ENCODE measurements at regions not wholly inside any gene's neighbourhood (a gene's known extent, or its start where the extent isn't known, plus 50 kb on each side); places are given as distances from the start of the nearest gene placed in this dataset.
"Not testable (repeated sequence)": the region's sequence is repeated elsewhere in the genome, so short reads cannot be mapped to it uniquely, and the experiment has no call there.

GRCh38 chr3:174587137-174587536 is 272.0 kb upstream of the NAALADL2 start:
- WGBS, 2 experiments (ENCODE audit: extremely low coverage in 1 of 2, insufficient coverage in 1 of 2, insufficient read length in 1 of 2, insufficient replicate concordance in 2 of 2, low coverage in 1 of 2, low lambda C conversion rate in 2 of 2, missing lambda C conversion rate in 1 of 2) = 100% methylated on average over 1 of the region's 1 CpG; no CpG with 5 or more reads in 1 of the 2 experiments
- H3K4ac ChIP-seq (replicated peaks; ENCODE audit: insufficient read length, low read depth, low read length); H3K79me2 ChIP-seq (ENCODE audit: control insufficient read depth in 1 of 2, insufficient read depth in 2 of 2, low read length in 2 of 2); H3K27me3 ChIP-seq (replicated peaks in 1 of 4; ENCODE audit: control insufficient read depth in 3 of 4, extremely low read depth in 1 of 4, insufficient read depth in 3 of 4, low read length in 3 of 4); H4K91ac ChIP-seq (replicated peaks; ENCODE audit: insufficient read length, low read length); H3K23ac ChIP-seq (ENCODE audit: insufficient read length); H3K4me1 ChIP-seq (replicated peaks in 1 of 4; ENCODE audit: control insufficient read depth in 3 of 4, insufficient read depth in 4 of 4, low read length in 3 of 4); H3K36me3 ChIP-seq (ENCODE audit: control insufficient read depth in 2 of 4, insufficient read depth in 4 of 4, low read length in 3 of 4); H3K23me2 ChIP-seq (ENCODE audit: low read depth, low read length); H3K4me3 ChIP-seq (ENCODE audit: extremely low read depth in 1 of 4, insufficient read depth in 2 of 4, low read depth in 3 of 4, low read length in 4 of 4); H3K79me1 ChIP-seq (ENCODE audit: low read depth, low read length); CTCF ChIA-PET (ENCODE audit: partially characterized antibody); H2BK120ac ChIP-seq (replicated peaks; ENCODE audit: low read depth, low read length); H4K8ac ChIP-seq (ENCODE audit: extremely low read depth, insufficient read depth, low read length); DNase-seq (ENCODE audit: low read depth in 1 of 2, low spot score in 2 of 2); H4K5ac ChIP-seq (ENCODE audit: insufficient read length, low read depth, low read length); H3K18ac ChIP-seq (ENCODE audit: extremely low read depth, low read length); H2BK12ac ChIP-seq (ENCODE audit: low read depth, low read length); H3K27ac ChIP-seq (ENCODE audit: low read depth, low read length); FAIRE-seq; H3K4me2 ChIP-seq (ENCODE audit: insufficient read depth in 1 of 2, low read depth in 2 of 2, low read length in 2 of 2); H2BK5ac ChIP-seq (ENCODE audit: low read depth, low read length); H4K20me1 ChIP-seq (replicated peaks in 1 of 2; ENCODE audit: control insufficient read depth in 1 of 2, insufficient read depth in 2 of 2, low read length in 2 of 2); POLR2A ChIA-PET (ENCODE audit: partially characterized antibody); H2BK15ac ChIP-seq (ENCODE audit: low read length); H3K14ac ChIP-seq (ENCODE audit: insufficient read length); H2AFZ ChIP-seq (ENCODE audit: low read length); H3K9ac ChIP-seq (replicated peaks in 1 of 4; ENCODE audit: extremely low read depth in 1 of 4, low read depth in 3 of 4, low read length in 3 of 4); H2AK5ac ChIP-seq (ENCODE audit: low read depth, low read length); H3K56ac ChIP-seq (replicated peaks; ENCODE audit: insufficient read length, low read depth, low read length); H2BK20ac ChIP-seq (ENCODE audit: low read length): not testable (repeated sequence)
- H3K9me3 ChIP-seq (ENCODE audit: insufficient read depth in 2 of 2, low read depth in 1 of 2, low read length in 1 of 2) = peaks cover 8 to 10% of the 10 kb centered on the region in 2 experiments
